ENCODE measurements at regions not wholly inside any gene's neighbourhood (a gene's known extent, or its start where the extent isn't known, plus 50 kb on each side); places are given as distances from the start of the nearest gene placed in this dataset.

DNA sequence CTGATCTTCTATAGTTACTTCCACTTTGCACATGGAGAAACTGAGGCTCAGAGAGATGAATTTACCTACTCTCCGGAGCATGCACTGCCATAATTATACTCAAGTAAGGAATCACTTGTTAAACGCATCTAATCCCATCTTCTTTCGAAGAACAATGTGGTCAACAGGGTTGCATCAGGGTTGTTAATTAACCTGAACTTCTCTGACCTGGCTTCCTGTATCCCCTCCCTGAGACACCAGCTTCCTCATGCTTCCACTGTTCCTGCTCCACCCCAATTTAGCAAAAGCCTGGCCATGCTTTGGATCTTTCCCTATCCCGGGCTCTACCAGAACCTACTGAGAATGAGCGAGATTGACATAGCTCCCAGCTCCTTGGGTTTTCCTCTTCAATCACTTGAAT, 136.7 kb downstream of the SMIM20 start:
- 49% methylated on average over 5 of the region's 5 CpGs for WGBS (ENCODE audit: missing lambda C conversion rate)
- H3K4me3 ChIP-seq: no peak overlapping the region
- ChIA-PET CTCF (interaction anchor here (1.7 kb wide), 1 partner anchor 14 kb away, joined by 4 read pairs; no protein-coding TSS in a partner anchor), POLR2A (no interaction called here)
- H3K4me1 ChIP-seq: no peaks in the 10 kb centered on the region
- DNase-seq (ENCODE audit: low read depth in 1 of 2, low spot score in 1 of 2) (no peak), FAIRE-seq (no peak), ATAC-seq (no peak)
- H3K9me3 ChIP-seq: no peaks in the 10 kb centered on the region
- no peak overlapping the region for H3K27ac ChIP-seq
- no peak for TF ChIP-seq EP300 (IDR thresholded peaks at IDR 0.05)
- TF ChIP-seq ZSCAN20 (CRISPR knock-in tag; IDR thresholded peaks at IDR 0.05): no peak
- no peak for TF ChIP-seq CHD2 (IDR thresholded peaks at IDR 0.05; ENCODE audit: low read length, partially characterized antibody)
- TF ChIP-seq, protein P1, sequence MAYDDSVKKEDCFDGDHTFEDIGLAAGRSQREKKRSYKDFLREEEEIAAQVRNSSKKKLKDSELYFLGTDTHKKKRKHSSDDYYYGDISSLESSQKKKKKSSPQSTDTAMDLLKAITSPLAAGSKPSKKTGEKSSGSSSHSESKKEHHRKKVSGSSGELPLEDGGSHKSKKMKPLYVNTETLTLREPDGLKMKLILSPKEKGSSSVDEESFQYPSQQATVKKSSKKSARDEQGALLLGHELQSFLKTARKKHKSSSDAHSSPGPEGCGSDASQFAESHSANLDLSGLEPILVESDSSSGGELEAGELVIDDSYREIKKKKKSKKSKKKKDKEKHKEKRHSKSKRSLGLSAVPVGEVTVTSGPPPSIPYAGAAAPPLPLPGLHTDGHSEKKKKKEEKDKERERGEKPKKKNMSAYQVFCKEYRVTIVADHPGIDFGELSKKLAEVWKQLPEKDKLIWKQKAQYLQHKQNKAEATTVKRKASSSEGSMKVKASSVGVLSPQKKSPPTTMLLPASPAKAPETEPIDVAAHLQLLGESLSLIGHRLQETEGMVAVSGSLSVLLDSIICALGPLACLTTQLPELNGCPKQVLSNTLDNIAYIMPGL (CRISPR knock-in tag; IDR thresholded peaks at IDR 0.05; ENCODE audit: borderline replicate concordance): no peak
- TF ChIP-seq ZNF302 (CRISPR knock-in tag; IDR thresholded peaks at IDR 0.05): no peak
- TF ChIP-seq, protein P2, sequence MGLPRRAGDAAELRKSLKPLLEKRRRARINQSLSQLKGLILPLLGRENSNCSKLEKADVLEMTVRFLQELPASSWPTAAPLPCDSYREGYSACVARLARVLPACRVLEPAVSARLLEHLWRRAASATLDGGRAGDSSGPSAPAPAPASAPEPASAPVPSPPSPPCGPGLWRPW (IDR thresholded peaks at IDR 0.05): no peak
- no peak for TF ChIP-seq RAD21 (conservative IDR thresholded peaks at IDR 0.05 in 1 of 2, IDR thresholded peaks at IDR 0.05 in 1 of 2)
- no peak for TF ChIP-seq FOSB (CRISPR knock-in tag; IDR thresholded peaks at IDR 0.05)
- no peak for TF ChIP-seq MAZ (IDR thresholded peaks at IDR 0.05; ENCODE audit: borderline replicate concordance, low read depth, low read length)
- TF ChIP-seq JUN (IDR thresholded peaks at IDR 0.05): no peak
- TF ChIP-seq, protein P3, sequence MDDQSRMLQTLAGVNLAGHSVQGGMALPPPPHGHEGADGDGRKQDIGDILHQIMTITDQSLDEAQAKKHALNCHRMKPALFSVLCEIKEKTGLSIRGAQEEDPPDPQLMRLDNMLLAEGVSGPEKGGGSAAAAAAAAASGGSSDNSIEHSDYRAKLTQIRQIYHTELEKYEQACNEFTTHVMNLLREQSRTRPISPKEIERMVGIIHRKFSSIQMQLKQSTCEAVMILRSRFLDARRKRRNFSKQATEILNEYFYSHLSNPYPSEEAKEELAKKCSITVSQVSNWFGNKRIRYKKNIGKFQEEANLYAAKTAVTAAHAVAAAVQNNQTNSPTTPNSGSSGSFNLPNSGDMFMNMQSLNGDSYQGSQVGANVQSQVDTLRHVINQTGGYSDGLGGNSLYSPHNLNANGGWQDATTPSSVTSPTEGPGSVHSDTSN (IDR thresholded peaks at IDR 0.05): no peak
- no peak for TF ChIP-seq EHF (CRISPR knock-in tag; IDR thresholded peaks at IDR 0.05)
- TF ChIP-seq, protein P4, sequence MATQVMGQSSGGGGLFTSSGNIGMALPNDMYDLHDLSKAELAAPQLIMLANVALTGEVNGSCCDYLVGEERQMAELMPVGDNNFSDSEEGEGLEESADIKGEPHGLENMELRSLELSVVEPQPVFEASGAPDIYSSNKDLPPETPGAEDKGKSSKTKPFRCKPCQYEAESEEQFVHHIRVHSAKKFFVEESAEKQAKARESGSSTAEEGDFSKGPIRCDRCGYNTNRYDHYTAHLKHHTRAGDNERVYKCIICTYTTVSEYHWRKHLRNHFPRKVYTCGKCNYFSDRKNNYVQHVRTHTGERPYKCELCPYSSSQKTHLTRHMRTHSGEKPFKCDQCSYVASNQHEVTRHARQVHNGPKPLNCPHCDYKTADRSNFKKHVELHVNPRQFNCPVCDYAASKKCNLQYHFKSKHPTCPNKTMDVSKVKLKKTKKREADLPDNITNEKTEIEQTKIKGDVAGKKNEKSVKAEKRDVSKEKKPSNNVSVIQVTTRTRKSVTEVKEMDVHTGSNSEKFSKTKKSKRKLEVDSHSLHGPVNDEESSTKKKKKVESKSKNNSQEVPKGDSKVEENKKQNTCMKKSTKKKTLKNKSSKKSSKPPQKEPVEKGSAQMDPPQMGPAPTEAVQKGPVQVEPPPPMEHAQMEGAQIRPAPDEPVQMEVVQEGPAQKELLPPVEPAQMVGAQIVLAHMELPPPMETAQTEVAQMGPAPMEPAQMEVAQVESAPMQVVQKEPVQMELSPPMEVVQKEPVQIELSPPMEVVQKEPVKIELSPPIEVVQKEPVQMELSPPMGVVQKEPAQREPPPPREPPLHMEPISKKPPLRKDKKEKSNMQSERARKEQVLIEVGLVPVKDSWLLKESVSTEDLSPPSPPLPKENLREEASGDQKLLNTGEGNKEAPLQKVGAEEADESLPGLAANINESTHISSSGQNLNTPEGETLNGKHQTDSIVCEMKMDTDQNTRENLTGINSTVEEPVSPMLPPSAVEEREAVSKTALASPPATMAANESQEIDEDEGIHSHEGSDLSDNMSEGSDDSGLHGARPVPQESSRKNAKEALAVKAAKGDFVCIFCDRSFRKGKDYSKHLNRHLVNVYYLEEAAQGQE (IDR thresholded peaks at IDR 0.05): no peak
- TF ChIP-seq, protein P5, sequence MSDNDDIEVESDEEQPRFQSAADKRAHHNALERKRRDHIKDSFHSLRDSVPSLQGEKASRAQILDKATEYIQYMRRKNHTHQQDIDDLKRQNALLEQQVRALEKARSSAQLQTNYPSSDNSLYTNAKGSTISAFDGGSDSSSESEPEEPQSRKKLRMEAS (IDR thresholded peaks at IDR 0.05): no peak
- TF ChIP-seq HOXB13 (CRISPR knock-in tag; IDR thresholded peaks at IDR 0.05; ENCODE audit: low read depth): no peak
- no peak overlapping the region for H3K4me2 ChIP-seq

DNA sequence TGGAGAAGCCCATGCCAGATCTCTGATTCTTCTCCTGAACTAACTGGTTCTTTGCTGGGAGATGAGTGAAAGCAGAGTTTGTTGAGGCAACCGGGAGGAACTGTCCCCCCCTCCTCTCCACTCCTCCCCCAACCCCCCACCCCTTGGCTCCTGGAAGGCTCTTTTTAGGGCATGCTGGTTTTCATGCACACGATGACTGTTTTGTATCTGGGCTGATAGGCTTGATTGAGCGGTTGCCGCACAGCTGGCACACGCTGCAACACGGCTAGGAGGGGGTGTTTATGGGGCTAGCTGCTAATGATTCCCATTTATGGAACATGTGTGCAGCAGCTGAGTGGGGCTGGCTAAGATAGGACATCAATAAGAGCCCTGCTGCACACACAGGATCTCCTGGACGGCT, 137.2 kb downstream of the SMIM20 start:
- WGBS (ENCODE audit: missing lambda C conversion rate): 59% methylated on average over 7 of the region's 7 CpGs
- no peak for TF ChIP-seq BHLHE40 (IDR thresholded peaks at IDR 0.05; ENCODE audit: low read depth, low read length)
- no peak for TF ChIP-seq NPAS2 (CRISPR knock-in tag; IDR thresholded peaks at IDR 0.05; ENCODE audit: borderline replicate concordance)
- TF ChIP-seq FOSB (CRISPR knock-in tag; IDR thresholded peaks at IDR 0.05): no peak
- TF ChIP-seq CHD4 (IDR thresholded peaks at IDR 0.05; ENCODE audit: borderline replicate concordance): no peak
- TF ChIP-seq SMC3 (IDR thresholded peaks at IDR 0.05): no peak
- no peak for TF ChIP-seq FOSL2 (IDR thresholded peaks at IDR 0.05)
- TF ChIP-seq FOSL2 (CRISPR knock-in tag; IDR thresholded peaks at IDR 0.05): no peak
- TF ChIP-seq CHD2 (IDR thresholded peaks at IDR 0.05; ENCODE audit: low read length, partially characterized antibody): no peak
- FAIRE-seq (no peak), ATAC-seq (no peak), DNase-seq (ENCODE audit: low read depth in 1 of 2, low spot score in 1 of 2) (no peak)
- H3K9me3 ChIP-seq: no peaks in the 10 kb centered on the region
- POLR2A ChIA-PET: no interaction called here
- no peak overlapping the region for H3K4me2 ChIP-seq
- no peak overlapping the region for H3K27ac ChIP-seq
- no peaks in the 10 kb centered on the region for H3K4me1 ChIP-seq
- no peak overlapping the region for H3K4me3 ChIP-seq
- CTCF ChIA-PET: interaction anchor here (0.5 kb wide), 1 partner anchor 145 kb away, joined by 4 read pairs; no protein-coding TSS in a partner anchor
